Activated CD4-positive, alpha-beta T cell treated with anti-CD3 and anti-CD28 coated beads, Interleukin-2, amount 50 U/mL, for 24 hours (primary cell): ENCODE measurements at regions not wholly inside any gene's neighbourhood (a gene's known extent, or its start where the extent isn't known, plus 50 kb on each side); places are given as distances from the start of the nearest gene placed in this dataset.
"Not testable (repeated sequence)": the region's sequence is repeated elsewhere in the genome, so short reads cannot be mapped to it uniquely, and the experiment has no call there.

Experiments
- DNase-seq, 2 donors: peaks; one replicate each; pipeline ENCODE4 v3.0.0-alpha.2; 2020; ENCODE audit warnings: low read depth in 1 of 2, low spot score in 1 of 2

DNA sequence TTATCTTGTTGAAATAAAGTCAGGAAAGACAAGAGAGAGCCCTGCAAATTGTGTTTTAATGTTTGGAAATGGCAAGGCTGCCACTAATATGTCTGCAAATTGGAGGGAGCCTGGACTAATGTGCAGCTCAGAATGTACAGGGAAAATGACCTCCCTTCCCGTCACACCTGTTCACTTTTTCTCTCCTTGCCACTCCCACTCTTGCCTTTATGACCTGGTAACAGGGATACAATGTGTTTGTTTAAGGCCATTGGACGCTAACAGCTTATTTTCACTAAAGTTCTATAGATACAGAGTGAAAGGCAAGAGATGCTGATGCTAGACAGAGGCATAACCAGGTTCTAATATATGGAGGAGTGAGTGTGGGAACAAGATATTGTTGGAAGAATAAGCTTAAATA, 203.9 kb downstream of the RAB38 start:
- DNase-seq: no peak

DNA sequence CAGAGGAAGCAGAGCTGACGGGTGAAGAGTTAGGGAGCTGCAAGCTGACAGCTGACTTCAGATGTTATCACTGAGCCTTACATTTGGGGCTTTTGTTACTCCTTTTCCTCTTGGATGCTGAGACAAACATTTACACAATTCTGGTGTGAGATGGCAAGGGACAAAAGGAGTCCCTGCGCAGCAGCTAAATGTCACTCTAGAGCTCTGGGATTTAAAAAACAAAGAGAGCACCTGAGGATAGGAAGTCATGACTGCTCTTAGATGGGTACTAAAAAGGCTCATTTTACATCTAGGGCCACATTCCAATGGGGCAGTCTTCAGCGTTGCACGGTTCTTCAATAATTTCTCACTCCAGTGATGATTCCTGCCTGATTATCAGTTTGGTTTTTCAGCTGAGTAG, 204.5 kb downstream of the RAB38 start:
- no peak for DNase-seq

DNA sequence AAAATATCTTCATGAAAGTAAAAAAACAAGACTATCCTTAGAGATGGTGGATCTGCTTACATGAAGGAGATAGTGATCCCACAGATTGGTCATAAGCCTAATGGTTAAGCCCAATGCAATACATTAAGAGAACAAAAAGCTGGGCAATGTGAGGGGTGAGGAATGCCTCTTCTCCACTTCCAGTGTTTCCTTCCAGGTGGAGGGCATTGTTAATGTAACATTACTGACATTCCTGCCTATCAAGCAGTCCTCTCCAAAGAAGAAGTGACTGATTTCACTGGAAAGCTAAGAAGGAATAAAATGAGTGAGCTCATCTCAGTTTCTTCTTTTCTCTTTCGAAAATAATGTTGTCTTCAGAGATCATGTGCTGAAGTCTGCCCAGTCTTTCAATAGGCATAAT, 207.8 kb downstream of the RAB38 start:
- DNase-seq: no peak

DNA sequence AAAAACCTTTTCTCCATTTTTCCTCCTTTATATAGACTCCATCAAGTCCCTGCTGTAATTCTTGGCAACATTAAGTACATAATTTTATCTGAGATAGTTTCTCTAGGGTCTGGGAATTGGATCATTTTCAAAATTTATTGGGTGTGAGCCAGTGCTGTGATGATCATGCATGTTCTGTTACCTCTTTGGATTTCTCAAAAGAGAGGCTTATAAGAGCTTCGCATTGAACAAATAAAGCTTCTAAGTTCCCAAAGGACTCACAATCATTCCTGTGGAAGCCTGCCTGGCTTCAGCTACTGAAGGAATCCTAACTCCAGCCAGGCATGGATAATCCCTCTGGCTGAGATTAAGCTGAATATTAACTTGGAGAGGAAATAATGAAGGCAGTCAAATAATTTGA, 208.5 kb downstream of the RAB38 start:
- no peak for DNase-seq

DNA sequence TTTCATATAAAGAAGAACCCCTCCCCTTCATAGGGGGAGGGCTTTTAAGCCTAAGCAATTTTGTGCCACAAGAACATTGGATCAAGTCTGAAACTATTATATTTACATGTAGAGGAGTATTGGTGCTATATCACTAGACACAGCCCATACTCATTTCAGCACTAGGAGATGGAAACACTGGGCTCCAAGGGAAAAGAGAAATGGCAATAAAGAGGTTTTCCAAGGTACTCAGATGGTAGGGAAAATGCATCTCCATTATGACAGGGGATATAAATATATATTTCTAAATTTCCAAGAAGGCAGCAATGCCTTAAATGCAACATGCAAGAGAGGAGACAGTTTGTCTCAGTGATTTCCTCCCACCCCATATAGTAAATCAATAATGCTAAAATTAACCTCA, 209.0 kb downstream of the RAB38 start:
- no peak for DNase-seq

DNA sequence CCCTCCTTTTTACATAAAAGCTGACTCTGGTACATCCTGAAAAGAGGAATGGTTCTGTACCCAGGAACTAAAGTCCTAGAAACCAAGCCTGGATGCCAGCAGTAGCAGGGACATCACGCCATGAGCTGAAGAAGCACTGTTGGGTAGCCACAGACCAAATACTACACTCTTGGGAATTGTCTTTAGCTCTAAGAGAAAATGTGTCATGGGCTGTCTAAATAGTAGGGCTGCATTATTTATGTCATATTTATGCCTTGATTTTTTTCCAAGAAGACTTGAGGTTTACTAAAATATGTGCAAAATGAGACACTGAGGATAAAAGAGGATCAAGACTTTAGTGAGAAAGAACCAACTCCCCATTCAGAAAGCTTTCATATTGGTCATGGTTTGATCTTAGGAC, 213.6 kb downstream of the RAB38 start:
- DNase-seq: no peak

DNA sequence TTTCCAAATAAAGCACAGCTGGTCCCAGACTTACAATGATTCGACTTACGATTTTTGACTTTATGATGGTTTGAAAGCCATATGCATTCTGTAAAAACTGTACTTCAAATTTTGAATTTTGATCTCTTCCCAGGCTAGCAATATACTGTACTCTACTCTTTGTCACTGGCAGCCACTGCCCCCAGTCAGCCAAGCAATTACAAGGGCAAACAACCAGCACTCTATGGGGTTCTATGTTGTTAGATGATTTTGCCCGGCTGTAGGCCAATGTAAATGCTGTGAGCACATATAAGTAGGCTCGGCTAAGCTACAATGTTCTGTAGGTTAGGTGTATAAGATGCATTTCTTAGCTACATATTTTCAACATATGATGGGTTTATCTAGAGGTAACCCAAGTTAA, 217.3 kb downstream of the RAB38 start:
- DNase-seq: no peak

DNA sequence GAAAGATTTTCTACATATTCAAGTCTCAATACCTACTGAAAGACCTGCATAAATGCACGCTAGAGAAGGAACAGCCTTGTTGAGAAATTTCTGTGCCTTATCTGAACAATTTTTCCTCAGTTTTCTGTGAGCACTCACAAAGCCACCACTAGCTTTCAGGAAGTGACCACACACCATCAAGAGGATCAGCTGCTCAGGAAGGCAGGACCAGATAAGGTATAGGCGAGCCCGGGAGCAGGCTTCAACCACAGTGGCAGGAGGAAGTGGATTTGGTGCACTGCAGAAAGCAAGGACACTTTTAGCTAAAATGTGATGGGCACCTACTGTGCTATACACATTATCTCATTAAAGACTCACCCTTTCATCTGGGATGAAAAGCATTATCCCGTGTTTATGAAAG, 220.8 kb downstream of the RAB38 start:
- no peak for DNase-seq

DNA sequence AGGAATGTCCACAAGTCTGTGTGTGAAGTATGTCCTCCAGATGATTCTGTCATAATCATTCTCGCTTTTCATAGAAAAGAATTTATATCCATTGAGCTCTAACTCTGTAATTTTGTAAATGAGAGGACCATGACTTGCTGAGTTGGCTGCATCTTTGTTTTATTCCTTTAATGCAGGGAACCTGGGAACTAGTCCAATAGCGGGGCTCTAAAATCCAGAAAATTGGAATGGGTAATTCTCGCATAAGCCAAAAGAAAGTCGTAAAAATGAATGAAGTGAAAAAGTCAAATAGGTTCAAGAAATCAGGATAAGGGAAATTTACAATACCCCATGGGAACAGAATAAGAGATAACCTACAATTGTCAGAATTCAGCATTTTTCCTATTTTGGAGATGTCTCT, 232.5 kb downstream of the RAB38 start:
- DNase-seq: no peak

DNA sequence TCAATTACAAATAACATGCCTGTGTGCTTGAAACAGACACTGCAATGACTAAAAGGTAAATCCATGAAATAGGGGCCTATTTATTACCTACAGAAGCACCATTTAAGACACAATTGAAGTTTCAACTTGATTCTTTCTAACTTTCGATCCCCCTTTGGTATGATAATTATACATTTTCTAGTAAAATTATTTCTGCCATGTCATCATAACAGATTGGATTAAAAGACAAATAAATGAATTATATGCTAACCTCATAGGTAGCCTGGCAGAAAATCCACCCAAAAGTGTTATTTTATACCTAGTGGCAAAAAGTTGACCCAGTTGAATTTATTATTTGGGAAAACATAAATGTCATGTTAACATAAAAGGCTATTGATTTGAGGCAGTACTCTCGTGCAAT, 241.1 kb downstream of the RAB38 start:
- DNase-seq: no peak

DNA sequence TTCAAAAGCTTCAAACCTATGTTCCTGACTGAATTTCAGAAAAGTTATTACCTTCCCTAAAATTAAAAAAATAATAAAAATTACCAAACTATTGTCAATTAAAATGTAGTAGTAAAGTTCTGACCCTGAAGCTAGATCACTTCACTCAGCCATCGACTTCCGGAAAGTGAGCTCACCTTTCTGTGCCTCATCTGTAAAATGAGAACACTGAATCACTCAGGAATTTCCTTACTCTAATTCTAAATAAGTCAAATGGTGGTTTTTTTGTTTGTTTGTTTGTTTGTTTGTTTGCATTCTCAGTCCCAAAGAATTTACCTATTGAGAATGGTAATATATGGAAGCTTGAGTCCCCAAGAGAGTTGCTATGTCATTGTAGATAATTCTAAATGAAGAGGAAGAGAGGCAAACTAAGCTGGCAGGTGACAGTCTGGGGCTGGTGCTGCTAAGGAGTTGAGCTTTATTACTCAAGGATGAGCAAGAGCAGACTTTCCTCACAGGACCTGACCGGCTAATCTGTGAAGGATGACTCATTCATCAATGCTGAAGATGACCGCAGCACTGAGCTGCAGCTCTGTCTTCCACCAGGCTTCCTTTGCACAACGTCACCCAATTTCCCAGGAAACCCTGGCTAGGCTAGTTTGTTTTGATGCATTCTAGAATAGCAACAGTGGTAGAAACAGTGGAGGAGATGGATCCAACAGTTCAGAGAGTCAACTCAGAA, 248.8 kb downstream of the RAB38 start:
- DNase-seq: no peak

DNA sequence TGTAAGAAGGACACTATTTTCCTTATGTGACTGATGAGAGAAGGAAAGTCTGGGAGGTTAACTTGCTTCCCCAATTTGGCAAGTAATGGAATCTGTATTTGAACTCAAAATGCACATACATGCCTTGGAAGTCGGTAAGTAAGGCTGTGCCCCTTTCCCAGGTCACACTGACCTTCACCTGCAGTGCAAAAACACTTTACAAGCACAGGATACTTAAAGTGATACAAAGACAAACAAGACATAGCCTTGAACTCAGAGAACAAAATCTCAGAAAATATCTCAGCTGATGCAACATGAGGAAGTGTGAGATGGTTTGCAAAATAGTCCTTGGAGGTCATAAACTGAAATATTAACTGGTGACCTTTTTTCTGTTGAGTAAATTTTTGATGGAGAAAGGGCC, 251.1 kb downstream of the RAB38 start:
- no peak for DNase-seq

DNA sequence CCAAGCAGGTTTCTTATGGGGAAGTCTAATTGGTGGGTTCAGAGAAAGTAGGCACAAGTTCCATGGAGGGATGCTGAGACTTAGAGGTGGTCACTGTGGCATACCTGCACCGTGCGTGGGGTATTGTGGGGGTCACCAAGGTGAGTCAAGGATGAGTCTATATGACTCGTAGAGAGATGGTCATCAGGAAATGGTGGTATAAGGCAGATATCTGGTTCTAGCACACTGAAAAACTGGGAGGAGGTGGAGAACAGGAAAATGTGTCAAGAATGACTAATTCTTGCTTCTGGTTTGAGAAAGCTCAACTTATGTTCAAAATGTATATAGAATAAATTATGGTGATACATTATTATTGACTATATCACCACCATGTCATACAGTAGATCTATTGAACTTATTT, 258.1 kb downstream of the RAB38 start:
- DNase-seq: no peak

DNA sequence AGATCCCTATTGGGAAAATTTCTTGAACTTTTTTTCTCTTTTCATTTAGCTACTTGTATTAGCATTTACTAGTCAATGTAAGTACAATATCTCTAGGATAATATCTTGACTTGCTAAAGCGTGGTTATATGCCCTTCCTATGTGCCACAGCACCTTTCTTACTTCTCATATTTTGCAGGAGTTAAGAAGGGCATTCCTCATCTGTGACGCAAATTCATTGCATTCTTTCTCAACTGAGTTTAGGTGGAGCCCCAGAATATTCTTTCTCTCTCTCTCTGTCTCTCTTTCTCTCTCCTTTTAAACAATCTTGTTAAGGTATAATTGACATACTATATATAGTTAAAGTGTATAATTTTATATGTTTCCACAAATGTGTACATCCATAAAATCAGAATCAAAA, 266.1 kb downstream of the RAB38 start:
- no peak for DNase-seq

DNA sequence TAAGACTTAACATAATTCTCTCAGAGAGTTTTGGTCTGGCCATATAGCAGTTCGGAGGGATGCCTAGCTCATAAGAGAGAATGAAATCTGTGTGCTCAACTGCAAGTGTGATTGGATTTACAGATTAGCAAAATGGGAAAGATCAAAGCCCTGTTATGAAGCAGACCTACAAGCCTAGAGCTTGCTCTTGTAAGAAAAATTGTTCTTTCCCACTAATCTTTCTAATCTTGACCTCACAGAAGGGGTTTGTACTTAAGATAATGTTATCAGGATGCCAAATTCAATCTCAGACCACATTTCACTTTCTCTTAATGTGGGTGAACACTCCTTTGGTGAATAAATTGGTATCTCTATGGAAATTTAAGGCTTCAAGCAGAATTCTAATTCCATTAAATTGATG, 267.2 kb downstream of the RAB38 start:
- no peak for DNase-seq

DNA sequence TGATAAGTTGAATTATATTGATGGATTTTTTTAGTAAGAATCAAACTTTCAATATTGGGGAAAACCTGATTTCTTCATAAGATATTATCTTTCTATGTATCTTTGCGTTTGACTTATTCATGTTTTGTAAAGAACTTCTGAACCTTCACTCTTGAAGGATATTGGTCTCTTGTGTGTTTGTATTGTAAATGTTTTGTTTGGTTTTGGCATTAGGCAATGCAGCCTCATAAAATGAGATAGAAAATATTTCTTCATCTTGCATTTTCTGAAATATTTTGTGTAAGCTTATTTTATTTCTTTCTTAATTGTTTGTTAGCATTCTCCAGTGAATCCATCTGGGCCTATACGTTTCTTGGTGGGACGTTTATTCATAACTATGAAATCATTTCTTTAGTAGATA, 271.9 kb downstream of the RAB38 start:
- DNase-seq: no peak

DNA sequence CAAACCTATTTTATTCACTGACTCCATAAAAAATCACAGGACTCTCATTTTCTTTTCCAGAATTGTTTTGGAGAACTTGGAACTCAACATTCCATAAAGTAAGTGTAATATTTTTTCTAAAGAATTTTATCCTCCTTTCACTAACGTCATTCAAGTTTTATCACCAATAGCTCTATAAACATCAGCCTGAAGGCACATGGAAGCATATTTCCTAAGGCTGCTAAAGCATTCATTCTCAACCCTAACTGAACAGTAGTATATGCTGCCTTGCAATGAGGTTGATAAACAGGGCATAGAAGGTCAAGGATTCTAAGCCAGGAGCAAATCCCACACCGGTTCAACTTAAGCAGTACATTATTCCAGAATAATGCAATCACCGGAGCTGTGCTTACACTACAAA, 273.9 kb downstream of the RAB38 start:
- DNase-seq: no peak

DNA sequence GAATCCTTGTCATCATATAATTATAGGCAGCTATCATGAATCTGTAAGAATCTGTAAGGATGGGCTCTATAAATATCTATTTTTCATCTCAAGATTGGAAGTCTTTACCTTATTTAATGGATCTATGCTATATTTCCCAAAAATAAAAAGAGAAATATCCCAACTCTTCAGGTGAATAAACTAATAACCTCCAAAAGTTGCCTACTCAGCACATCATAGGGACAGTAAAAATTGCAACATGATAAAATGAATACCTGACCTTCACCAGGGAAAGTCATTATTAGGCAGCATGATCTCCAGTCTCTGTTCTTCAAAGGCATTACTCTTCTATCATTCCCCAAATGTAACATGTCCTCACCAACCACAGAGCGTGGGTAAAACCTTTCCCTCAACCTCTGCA, 277.3 kb downstream of the RAB38 start:
- DNase-seq: no peak

DNA sequence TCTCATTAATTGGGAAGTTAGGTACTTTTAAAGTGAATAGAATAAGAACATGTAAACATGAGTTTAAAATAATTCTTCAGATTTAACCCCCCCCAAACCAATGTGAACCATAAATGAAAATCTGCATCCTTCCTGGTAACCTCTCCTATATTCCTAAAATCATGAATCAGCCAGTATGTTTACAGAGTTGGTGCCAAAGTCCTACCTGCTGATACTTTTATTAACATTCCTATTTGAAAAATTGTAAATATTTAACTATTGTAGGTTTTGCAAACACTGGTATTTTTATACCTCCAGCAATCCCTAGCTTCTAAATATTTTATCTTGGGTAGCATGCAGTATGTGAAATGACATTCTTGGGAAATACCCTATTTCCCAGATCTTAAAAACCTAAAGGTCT, 278.2 kb downstream of the RAB38 start:
- DNase-seq: no peak

DNA sequence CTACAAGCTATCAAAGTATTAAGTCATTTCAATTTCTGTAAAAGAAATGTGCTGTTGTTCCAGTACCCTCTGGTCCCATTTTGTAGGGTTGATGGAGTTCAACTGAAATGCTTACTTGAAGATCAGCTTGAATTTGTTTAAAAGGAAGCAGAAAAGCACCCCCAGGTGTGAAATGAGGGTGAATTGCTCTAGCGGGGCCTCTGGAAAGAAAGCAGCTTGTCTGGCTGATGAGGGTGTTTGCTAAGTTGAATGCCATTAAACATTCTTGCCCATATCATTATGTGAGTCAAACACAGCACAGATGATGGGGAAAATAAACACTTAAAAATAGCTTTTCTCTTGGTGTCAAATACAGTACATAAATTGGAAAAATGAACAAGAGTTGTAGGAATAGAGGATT, 280.3 kb downstream of the RAB38 start:
- DNase-seq: no peak

DNA sequence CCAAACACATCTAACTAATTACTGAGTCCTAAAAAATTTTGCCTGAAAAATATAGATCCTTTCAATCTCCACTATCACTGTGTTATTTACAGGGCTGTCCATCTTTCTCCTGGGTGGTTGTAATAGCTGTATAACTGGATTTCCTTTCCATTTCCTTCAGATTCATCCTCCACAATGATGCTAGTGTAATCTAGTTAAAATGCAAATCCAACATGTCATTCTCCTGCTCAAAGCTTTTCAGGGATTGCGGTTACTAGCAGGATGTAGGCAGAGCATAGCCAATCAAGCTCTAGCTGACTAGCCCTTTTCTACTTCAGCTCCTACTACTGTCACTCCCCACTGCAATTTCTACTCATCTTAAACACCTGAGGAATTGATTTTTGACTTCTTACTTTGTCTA, 283.0 kb downstream of the RAB38 start:
- DNase-seq: no peak

DNA sequence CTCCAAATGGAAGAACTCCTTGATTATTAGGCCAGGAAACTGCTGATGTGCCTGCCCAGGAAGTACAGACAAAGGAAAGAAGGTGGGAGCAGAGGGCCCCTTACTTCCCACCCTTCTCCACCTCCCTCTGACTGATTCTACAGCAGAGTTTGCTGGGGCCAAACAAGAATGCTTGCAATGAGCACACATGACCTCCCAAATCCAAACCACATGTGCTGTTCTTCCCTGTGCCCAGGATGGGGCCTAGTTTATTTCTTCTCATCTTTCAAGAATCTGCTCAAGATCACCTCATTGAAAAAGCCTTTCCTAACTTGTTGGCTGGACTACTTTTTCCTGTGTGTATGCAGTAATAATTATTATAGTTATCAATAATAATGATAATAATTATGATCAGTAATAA, 286.1 kb downstream of the RAB38 start:
- no peak for DNase-seq

DNA sequence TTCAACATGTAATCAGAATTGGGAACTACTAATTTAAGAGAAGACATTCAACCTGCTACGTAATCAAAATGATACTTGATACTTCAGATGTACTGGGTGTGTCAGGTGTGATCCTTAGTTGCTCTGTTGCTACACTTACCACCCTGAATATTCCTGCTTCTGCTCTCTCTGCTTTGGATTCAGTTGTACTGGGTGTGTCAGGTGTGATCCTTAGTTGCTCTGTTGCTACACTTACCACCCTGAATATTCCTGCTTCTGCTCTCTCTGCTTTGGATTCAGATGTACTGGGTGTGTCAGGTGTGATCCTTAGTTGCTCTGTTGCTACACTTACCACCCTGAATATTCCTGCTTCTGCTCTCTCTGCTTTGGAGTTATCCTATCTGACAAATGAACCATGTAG, 290.2 kb downstream of the RAB38 start:
- not testable (repeated sequence) for DNase-seq

DNA sequence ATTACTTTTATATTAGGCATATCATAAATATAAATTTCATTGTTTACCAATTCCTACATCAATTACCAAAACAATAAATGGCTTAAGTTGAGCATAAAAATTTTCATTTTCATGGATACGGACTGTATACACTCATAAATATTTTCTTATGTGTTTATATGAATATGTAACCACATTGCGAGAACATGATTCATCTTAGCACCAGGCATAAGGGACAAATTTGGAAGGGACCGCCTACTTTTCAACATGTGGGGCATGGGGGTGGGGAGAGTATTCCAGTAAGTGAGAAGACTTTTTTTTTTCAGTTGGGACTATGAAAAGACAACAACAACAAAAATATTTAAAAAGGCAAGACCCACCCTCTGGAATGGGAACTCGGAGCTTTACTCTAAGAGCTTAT, 296.1 kb downstream of the RAB38 start:
- DNase-seq: no peak
